HG02642 (cell line): ENCODE measurements at regions not wholly inside any gene's neighbourhood (a gene's known extent, or its start where the extent isn't known, plus 50 kb on each side); places are given as distances from the start of the nearest gene placed in this dataset.
"Not testable (repeated sequence)": the region's sequence is repeated elsewhere in the genome, so short reads cannot be mapped to it uniquely, and the experiment has no call there.

ENCODE experiments used
- ATAC-seq: cut with Tn5 transposase; IDR thresholded peaks from one replicate; pipeline ENCODE4 v1.9.1; 2021; ENCODE audit warnings: mild to moderate bottlenecking; ENCODE audit not compliant: unreplicated experiment, poor library complexity

GRCh38 chr2:44051593-44052347 is 56.0 kb upstream of the LRPPRC start:
- no peak for ATAC-seq

- no peak for ATAC-seq
Measured at GRCh38 chr2:44052584-44052983, 56.8 kb upstream of the LRPPRC start.

DNA sequence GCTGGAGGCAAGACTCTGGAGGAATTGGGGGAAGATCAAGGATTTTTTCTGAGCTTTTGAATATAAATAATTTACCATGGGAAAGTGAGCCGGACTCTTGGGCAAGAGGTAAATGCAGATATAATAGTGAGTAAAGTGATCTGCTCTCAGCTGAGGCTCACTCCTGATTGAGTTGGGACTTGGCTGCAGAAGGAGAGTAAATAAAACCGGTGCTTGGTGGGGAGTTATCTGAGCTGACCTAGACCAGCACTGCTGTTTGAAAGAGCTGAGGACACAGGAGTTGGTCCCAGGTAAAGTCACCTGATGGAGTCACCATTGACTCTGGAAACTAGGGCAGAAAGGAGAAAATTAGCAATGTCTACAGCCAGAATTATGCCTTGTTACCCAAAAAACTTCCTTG is 57.3 kb upstream of the LRPPRC start:
- no peak for ATAC-seq

DNA sequence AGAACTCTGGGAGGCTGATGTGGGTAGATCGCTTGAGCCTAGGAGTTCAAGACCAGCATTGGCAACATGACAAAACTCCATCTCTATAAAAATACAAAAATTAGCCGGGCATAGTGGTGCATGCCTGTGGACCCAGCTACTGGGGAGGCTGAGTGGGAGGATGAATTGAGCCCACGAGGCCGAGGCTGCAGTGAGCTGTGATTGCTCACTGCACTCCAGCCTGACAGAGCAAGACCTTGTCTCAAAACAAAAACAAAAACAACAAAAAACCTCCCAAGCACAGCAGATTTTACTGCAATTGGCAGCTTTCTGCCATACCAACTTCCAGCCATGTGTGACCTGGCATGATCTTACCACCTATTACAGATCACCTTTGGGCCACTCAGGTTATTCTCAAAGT is 57.7 kb upstream of the LRPPRC start:
- ATAC-seq = no peak

GRCh38 chr2:44055229-44055628 is 59.4 kb upstream of the LRPPRC start:
- ATAC-seq = no peak

GRCh38 chr2:44055664-44056063 is 59.9 kb upstream of the LRPPRC start:
- no peak for ATAC-seq

DNA sequence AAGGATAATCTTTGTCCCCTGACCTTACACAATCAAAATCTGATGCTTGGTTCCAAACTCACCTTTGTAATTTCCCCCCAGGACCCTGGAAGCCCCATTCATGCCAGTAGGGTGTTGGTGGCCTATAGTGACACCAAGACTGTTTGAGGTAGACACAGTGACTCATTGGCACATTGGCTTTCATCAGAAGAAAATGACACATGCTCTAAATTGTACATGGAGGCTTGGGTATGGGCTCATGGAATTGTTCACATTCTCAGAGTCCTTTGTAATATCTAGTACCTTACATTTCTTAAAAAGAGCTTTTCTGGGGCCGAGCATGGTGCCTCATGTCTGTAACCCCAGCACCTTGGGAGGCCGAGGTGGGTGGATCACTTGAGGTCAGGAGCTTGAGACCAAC is 61.2 kb upstream of the LRPPRC start:
- no peak for ATAC-seq

- ATAC-seq = not testable (repeated sequence)
Measured at GRCh38 chr2:44060286-44060685, 64.5 kb upstream of the LRPPRC start.

DNA sequence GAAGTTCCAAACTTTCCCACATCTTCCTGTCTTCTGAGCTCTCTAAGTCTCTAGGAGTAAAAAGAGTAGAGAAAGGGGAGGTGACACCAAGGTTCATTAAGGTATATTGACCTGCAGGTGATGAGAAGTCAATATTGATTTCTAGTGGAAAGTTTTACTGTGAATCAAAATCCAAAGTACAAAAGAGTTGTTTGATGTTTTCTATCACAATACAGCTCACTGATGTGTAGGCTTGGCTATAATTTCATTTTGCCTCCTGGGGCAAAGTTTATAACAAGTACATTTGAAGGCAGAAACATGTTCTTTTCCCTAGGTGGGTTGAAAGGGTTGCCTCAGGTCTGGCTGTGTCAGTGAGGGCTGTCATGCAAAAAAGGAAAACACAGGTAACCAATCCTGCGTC is 65.2 kb upstream of the LRPPRC start:
- ATAC-seq = no peak

GRCh38 chr2:44061469-44061868 is 65.7 kb upstream of the LRPPRC start:
- ATAC-seq = no peak

DNA sequence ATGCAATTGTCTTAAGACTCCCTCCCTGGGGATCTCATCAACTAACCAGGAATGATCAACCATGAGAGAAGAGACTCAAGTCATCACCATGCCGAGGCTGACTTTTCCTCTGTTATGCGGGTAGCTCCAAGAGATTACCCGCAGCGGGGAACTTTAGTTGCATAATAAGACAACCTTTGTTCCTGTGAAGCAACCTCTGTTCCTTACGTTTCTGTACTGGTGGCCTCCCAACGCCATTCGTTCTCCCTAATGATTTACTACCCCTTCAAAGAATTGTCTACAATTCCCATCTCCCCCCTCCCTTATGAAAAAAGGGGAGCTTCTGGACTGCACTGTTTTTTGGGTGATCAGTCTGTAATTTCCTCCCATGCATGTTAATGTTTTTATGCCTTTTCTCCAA is 66.1 kb upstream of the LRPPRC start:
- no peak for ATAC-seq

- ATAC-seq = no peak
Measured at GRCh38 chr2:44063033-44063432, 67.2 kb upstream of the LRPPRC start.

DNA sequence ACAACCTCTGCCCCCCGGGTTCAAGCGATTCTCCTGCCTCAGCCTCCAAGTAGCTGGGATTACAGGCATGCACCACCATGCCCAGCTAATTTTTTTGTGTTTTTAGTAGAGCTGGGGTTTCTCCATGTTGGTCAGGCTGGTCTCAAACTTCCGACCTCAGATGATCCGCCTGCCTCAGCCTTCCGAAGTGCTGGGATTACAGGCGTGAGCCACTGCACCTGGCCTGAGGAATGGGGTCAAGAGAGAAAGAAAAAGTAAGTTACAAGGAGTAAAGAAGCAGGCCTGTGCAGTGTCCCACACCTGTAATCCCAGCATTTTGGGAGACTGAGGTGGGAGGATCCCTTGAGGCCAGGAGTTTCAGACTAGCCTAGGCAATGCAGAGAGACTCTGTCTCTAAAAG is 68.5 kb upstream of the LRPPRC start:
- ATAC-seq = not testable (repeated sequence)

DNA sequence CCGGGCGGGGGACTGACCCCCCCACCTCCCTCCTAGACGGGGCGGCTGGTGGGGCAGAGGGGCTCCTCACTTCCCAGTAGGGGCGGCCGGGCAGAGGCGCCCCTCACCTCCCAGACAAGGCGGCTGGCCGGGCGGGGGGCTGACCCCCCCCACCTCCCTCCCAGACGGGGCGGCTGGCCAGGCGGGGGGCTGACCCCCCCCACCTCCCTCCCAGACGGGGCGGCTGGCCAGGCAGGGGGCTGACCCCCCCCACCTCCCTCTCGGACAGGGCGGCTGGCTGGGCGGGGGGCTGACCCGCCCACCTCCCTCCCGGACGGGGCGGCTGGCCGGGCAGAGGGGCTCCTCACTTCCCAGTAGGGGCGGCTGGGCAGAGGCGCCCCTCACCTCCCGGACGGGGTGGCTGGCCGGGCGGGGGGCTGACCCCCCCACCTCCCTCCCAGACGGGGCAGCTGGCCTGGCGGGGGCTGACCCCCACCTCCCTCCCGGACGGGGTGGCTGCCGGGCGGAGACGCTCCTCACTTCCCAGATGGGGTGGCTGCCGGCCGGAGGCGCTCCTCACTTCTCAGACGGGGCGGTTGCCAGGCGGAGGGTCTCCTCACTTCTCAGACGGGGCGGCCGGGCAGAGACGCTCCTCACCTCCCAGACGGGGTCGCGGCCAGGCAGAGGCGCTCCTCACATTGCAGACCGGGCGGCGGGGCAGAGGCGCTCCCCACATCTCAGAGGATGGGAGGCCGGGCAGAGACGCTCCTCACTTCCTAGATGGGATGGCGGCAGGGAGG is 71.4 kb upstream of the LRPPRC start:
- not testable (repeated sequence) for ATAC-seq

DNA sequence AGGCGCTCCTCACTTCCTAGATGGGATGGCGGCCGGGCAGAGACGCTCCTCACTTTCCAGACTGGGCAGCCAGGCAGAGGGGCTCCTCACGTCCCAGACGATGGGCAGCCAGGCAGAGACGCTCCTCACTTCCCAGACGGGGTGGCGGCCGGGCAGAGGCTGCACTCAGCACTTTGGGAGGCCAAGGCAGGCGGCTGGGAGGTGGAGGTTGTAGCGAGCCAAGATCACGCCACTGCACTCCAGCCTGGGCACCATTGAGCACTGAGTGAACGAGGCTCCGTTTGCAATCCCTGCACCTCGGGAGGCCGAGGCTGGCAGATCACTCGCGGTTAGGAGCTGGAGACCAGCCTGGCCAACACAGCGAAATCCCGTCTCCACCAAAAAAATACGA is 72.0 kb upstream of the LRPPRC start:
- ATAC-seq = not testable (repeated sequence)

GRCh38 chr2:44071454-44072046 is 75.8 kb upstream of the LRPPRC start:
- ATAC-seq = no peak

DNA sequence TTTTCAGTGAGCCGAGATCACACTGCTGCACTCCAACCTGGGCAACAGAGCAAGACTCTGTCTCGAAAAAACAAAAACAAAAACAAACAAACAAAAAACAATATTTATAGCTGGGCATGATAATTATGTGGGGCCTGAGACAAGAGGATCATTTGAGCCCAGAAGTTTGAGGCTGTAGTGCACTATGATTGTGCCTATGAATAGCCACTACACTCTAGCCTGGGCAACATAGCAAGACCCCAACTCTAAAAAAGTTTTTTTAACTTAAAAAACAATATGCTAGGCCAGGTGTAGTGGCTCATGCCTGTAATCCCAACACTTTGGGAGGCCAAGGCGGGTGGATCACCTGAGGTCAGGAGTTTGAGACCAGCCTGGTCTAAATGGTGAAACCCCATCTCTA is 77.9 kb upstream of the LRPPRC start:
- ATAC-seq = not testable (repeated sequence)

GRCh38 chr2:44074795-44075194 is 79.0 kb upstream of the LRPPRC start:
- not testable (repeated sequence) for ATAC-seq

GRCh38 chr2:44075541-44075940 is 79.8 kb upstream of the LRPPRC start:
- no peak for ATAC-seq

DNA sequence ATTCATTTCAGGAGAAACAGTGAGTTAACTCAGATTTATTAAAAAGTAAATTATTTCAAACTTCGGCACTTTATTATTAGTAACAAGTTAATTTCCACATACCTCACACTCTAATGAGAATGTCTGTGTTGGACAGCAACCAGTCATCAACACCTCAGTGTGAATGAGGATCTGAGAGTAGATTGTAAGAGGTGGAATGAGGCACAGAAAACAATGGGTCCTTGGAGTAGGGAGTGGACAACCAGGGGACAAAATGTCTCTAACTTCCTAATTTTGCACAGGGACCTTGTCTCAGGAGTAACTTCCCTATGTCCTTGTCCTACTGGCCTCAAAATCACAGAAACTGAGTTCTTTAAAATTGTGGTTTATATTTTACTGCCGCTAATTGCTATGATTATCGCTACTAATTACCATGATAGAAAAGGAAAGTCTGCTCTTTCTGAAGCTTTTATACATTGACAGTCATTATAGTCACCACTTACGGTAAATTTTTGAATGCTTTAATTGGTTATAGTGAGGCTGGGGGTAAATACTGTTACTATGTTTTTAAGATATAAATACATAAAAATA is 82.2 kb upstream of the LRPPRC start:
- ATAC-seq = no peak

- no peak for ATAC-seq
Measured at GRCh38 chr2:44079686-44080085, 83.9 kb upstream of the LRPPRC start.
